ENCODE measurements at regions not wholly inside any gene's neighbourhood (a gene's known extent, or its start where the extent isn't known, plus 50 kb on each side); places are given as distances from the start of the nearest gene placed in this dataset.

GRCh38 chr9:134986957-134987356 lies 69.2 kb upstream of the FCN1 start:
- H3K27ac ChIP-seq = no peak overlapping the region
- TF ChIP-seq CTCF (IDR thresholded peaks at IDR 0.05) = no peak
- TF ChIP-seq ZFX (IDR thresholded peaks at IDR 0.05; ENCODE audit: borderline replicate concordance) = no peak

- H3K27ac ChIP-seq = no peak overlapping the region
- TF ChIP-seq ZFX (IDR thresholded peaks at IDR 0.05; ENCODE audit: borderline replicate concordance) (no peak), CTCF (IDR thresholded peaks at IDR 0.05) (no peak)
These were observed 69.7 kb upstream of the FCN1 start for GRCh38 chr9:134987376-134987775.

- no peak for TF ChIP-seq CTCF (IDR thresholded peaks at IDR 0.05)
- TF ChIP-seq ZFX (IDR thresholded peaks at IDR 0.05; ENCODE audit: borderline replicate concordance) = no peak
These were observed 70.4 kb upstream of the FCN1 start for GRCh38 chr9:134987906-134988700.

GRCh38 chr9:134988706-134989105 lies 71.0 kb upstream of the FCN1 start:
- no peak for TF ChIP-seq CTCF (IDR thresholded peaks at IDR 0.05)
- TF ChIP-seq ZFX (IDR thresholded peaks at IDR 0.05; ENCODE audit: borderline replicate concordance) = no peak
- H3K27ac ChIP-seq = no peak overlapping the region

More at GRCh38 chr9:134987906-134988700, 70.4 kb upstream of the FCN1 start:
- H3K27ac ChIP-seq = no peak overlapping the region

GRCh38 chr9:134989206-134990065 lies 71.7 kb upstream of the FCN1 start:
- H3K27ac ChIP-seq = no peak overlapping the region
- TF ChIP-seq CTCF (IDR thresholded peaks at IDR 0.05) (no peak), ZFX (IDR thresholded peaks at IDR 0.05; ENCODE audit: borderline replicate concordance) (no peak)

GRCh38 chr9:134991808-134992754 lies 74.4 kb upstream of the FCN1 start:
- no peak overlapping the region for H3K27ac ChIP-seq
- TF ChIP-seq CTCF (IDR thresholded peaks at IDR 0.05) = no peak
- TF ChIP-seq ZFX (IDR thresholded peaks at IDR 0.05; ENCODE audit: borderline replicate concordance) = no peak

Measured in 22Rv1 (cell line).